ENCODE measurements at regions not wholly inside any gene's neighbourhood (a gene's known extent, or its start where the extent isn't known, plus 50 kb on each side); places are given as distances from the start of the nearest gene placed in this dataset.

DNA sequence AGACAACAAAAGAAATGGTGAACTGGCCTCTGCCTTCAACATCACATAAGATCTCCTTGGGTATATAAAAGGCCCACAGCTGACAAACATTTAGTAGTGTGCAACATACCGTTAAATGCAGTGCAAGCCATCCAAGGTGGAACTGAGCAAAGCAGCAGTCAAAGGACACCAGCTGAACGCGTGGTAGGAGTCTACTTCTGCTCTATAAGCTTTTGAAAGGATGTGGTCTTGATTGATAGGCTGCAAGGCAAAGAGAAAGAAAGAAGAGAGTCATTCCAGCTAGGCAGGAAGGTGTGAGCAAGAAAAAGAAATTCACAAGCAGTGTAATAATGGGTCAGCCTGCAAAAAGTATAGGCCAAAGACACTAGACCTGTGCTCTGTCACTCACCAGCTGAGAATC lies 356.3 kb downstream of the SATB2 start:
- no peak overlapping the region for H3K9ac ChIP-seq (ENCODE audit: insufficient read depth in 1 of 2, low read depth in 2 of 2, low read length in 2 of 2)
- 0% methylated on average over 3 of the region's 3 CpGs for WGBS (ENCODE audit: insufficient coverage, low coverage, missing lambda C conversion rate)
- intact Hi-C loops (cut with micrococcal nuclease) = no loop called here
- no peak overlapping the region for H3K4me2 ChIP-seq (ENCODE audit: insufficient read depth, low read length)
- no peaks in the 10 kb centered on the region for H3K4me1 ChIP-seq (replicated peaks in 1 of 2; ENCODE audit: control insufficient read depth in 2 of 2, insufficient read depth in 2 of 2, low read length in 2 of 2)
- BruUV-seq (replicated peaks) = no TSS peak
- no peak for FAIRE-seq
- DNase-seq (ENCODE audit: extremely low read depth in 1 of 4, low spot score in 3 of 4) = no peak
- no peak overlapping the region for H3K27ac ChIP-seq (ENCODE audit: extremely low read depth, low read depth, low read length)
- TF ChIP-seq, protein P1, sequence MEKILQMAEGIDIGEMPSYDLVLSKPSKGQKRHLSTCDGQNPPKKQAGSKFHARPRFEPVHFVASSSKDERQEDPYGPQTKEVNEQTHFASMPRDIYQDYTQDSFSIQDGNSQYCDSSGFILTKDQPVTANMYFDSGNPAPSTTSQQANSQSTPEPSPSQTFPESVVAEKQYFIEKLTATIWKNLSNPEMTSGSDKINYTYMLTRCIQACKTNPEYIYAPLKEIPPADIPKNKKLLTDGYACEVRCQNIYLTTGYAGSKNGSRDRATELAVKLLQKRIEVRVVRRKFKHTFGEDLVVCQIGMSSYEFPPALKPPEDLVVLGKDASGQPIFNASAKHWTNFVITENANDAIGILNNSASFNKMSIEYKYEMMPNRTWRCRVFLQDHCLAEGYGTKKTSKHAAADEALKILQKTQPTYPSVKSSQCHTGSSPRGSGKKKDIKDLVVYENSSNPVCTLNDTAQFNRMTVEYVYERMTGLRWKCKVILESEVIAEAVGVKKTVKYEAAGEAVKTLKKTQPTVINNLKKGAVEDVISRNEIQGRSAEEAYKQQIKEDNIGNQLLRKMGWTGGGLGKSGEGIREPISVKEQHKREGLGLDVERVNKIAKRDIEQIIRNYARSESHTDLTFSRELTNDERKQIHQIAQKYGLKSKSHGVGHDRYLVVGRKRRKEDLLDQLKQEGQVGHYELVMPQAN (IDR thresholded peaks at IDR 0.05; ENCODE audit: borderline replicate concordance) = no peak
- TF ChIP-seq ARNT (IDR thresholded peaks at IDR 0.05) (no peak), SRF (CRISPR knock-in tag; IDR thresholded peaks at IDR 0.05) (no peak), ZNF785 (CRISPR knock-in tag; IDR thresholded peaks at IDR 0.05) (no peak)
- TF ChIP-seq, protein P2, sequence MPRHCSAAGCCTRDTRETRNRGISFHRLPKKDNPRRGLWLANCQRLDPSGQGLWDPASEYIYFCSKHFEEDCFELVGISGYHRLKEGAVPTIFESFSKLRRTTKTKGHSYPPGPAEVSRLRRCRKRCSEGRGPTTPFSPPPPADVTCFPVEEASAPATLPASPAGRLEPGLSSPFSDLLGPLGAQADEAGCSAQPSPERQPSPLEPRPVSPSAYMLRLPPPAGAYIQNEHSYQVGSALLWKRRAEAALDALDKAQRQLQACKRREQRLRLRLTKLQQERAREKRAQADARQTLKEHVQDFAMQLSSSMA (CRISPR knock-in tag; IDR thresholded peaks at IDR 0.05) = no peak
- TF ChIP-seq, protein P3, sequence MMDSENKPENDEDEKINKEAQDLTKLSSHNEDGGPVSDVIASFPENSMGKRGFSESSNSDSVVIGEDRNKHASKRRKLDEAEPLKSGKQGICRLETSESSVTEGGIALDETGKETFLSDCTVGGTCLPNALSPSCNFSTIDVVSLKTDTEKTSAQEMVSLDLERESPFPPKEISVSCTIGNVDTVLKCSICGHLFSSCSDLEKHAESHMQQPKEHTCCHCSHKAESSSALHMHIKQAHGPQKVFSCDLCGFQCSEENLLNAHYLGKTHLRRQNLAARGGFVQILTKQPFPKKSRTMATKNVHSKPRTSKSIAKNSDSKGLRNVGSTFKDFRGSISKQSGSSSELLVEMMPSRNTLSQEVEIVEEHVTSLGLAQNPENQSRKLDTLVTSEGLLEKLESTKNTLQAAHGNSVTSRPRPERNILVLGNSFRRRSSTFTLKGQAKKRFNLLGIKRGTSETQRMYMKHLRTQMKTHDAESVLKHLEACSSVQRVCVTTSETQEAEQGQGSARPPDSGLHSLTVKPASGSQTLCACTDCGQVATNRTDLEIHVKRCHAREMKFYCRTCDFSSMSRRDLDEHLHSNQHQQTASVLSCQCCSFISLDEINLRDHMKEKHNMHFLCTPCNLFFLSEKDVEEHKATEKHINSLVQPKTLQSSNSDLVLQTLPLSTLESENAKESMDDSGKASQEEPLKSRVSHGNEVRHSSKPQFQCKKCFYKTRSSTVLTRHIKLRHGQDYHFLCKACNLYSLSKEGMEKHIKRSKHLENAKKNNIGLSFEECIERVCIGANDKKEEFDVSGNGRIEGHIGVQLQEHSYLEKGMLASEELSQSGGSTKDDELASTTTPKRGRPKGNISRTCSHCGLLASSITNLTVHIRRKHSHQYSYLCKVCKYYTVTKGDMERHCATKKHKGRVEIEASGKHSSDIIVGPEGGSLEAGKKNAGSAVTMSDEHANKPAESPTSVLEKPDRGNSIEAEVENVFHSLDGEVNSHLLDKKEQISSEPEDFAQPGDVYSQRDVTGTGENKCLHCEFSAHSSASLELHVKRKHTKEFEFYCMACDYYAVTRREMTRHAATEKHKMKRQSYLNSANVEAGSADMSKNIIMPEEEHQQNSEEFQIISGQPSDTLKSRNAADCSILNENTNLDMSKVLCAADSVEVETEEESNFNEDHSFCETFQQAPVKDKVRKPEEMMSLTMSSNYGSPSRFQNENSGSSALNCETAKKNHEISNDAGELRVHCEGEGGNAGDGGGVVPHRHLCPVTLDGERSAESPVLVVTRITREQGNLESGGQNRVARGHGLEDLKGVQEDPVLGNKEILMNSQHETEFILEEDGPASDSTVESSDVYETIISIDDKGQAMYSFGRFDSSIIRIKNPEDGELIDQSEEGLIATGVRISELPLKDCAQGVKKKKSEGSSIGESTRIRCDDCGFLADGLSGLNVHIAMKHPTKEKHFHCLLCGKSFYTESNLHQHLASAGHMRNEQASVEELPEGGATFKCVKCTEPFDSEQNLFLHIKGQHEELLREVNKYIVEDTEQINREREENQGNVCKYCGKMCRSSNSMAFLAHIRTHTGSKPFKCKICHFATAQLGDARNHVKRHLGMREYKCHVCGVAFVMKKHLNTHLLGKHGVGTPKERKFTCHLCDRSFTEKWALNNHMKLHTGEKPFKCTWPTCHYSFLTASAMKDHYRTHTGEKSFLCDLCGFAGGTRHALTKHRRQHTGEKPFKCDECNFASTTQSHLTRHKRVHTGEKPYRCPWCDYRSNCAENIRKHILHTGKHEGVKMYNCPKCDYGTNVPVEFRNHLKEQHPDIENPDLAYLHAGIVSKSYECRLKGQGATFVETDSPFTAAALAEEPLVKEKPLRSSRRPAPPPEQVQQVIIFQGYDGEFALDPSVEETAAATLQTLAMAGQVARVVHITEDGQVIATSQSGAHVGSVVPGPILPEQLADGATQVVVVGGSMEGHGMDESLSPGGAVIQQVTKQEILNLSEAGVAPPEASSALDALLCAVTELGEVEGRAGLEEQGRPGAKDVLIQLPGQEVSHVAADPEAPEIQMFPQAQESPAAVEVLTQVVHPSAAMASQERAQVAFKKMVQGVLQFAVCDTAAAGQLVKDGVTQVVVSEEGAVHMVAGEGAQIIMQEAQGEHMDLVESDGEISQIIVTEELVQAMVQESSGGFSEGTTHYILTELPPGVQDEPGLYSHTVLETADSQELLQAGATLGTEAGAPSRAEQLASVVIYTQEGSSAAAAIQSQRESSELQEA (IDR thresholded peaks at IDR 0.05; ENCODE audit: low read depth) = no peak
- no peaks in the 10 kb centered on the region for H3K9me1 ChIP-seq (ENCODE audit: control insufficient read depth, insufficient read depth, low read length)
- no peak for ATAC-seq
- H3K27me3 ChIP-seq (ENCODE audit: control insufficient read depth in 2 of 2, insufficient read depth in 2 of 2, low read length in 2 of 2) = no peaks in the 10 kb centered on the region
- H3K9me3 ChIP-seq (replicated peaks; ENCODE audit: control insufficient read depth, insufficient read depth, low read depth, low read length) = no peaks in the 10 kb centered on the region
- no peak overlapping the region for H2AFZ ChIP-seq (ENCODE audit: low read depth, low read length)
- H3K36me3 ChIP-seq (ENCODE audit: control insufficient read depth, insufficient read depth, low read length) = no peaks in the 10 kb centered on the region
- in situ Hi-C loops (cut with MboI) = no loop called here
- no peaks in the 10 kb centered on the region for H3K79me2 ChIP-seq (ENCODE audit: control insufficient read depth, insufficient read depth, low read length)
- H4K20me1 ChIP-seq (replicated peaks; ENCODE audit: control insufficient read depth, insufficient read depth, low read length) = no peaks in the 10 kb centered on the region
- H3K4me3 ChIP-seq = no peak overlapping the region
- POLR2A ChIA-PET = interaction anchor here (1.3 kb wide), 1 partner anchor 10 kb away, joined by 3 read pairs; no protein-coding TSS in a partner anchor
- CTCF ChIA-PET (ENCODE audit: low intra/inter-chr PET ratio) = no interaction called here
